Stimulated activated CD8-positive, alpha-beta memory T cell treated with anti-CD3 and anti-CD28 coated beads, Interleukin-12 subunit alpha, Interleukin-12 subunit beta, amount 100 ng/mL, for 4 hours (primary cell): ENCODE measurements at regions not wholly inside any gene's neighbourhood (a gene's known extent, or its start where the extent isn't known, plus 50 kb on each side); places are given as distances from the start of the nearest gene placed in this dataset.
"Not testable (repeated sequence)": the region's sequence is repeated elsewhere in the genome, so short reads cannot be mapped to it uniquely, and the experiment has no call there.

Experiments used
- DNase-seq: peaks from one replicate; pipeline ENCODE4 v3.0.0-alpha.2; 2020; ENCODE audit warnings: low read depth

- no peak for DNase-seq
Measured at GRCh38 chr3:194884649-194885315, 199.1 kb downstream of the FAM43A start.

GRCh38 chr3:194885766-194886165, 200.1 kb downstream of the FAM43A start:
- no peak for DNase-seq

DNA sequence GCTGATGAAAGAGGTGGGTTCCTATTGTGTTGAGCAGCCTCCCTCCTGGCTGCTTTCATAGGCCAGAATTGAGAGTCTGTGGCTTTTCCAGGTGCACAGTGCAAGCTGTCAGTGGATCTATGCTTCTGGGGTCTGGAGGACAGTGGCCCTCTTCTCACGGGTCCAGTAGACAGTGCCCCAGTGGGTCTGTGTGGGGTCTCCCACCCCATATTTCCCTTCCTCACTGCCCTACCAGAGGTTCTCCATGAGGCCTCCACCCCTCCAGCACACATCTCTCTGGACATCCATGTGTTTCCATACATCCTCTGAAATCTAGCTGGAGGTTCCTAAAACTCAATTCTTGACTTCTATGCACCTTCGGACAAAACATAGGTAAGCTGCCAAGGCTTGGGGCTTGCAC, 201.2 kb downstream of the FAM43A start:
- DNase-seq = no peak

DNA sequence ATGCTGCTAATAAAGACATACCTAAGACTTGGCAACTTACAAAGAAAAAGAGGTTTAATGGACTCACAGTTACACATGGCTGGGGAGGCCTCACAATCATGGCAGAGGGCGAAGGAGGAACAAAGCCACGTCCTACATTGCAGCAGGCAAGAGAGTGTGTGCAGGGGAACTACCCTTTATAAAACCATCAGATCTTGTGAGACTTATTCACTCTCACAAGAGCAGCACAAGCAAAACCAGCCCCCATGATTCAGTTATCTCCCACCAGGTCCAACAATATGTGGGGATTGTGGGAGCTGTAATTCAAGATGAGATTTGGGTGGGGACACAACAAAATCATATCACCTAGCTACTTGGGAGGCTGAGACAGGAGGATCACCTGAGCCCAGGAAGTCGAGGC, 202.4 kb downstream of the FAM43A start:
- DNase-seq = not testable (repeated sequence)

GRCh38 chr3:194888916-194889315, 203.2 kb downstream of the FAM43A start:
- no peak for DNase-seq

DNA sequence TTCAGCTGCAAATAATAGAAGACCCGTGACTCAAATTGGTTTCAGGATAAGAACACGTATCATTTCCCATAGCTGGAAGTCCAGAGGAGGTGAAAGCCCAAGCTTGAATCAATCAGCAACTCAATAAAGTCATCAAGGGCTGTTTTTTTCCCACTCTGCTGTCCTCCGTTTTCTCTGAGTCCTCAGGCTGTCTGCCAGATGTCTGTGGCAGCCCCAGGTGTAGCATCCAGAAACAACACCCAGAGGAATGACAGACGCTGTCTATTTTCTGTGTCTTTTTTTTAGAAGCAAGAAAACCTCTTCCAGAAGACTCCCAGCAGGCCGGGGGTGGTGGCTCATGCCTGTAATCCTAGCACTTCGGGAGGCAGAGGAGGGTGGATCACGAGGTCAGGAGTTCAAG, 204.4 kb downstream of the FAM43A start:
- DNase-seq = no peak

- no peak for DNase-seq
Measured at GRCh38 chr3:194893121-194893987, 207.7 kb downstream of the FAM43A start.

GRCh38 chr3:194894538-194894937, 208.9 kb downstream of the FAM43A start:
- no peak for DNase-seq

GRCh38 chr3:194900854-194901522, 215.3 kb downstream of the FAM43A start:
- DNase-seq = no peak

DNA sequence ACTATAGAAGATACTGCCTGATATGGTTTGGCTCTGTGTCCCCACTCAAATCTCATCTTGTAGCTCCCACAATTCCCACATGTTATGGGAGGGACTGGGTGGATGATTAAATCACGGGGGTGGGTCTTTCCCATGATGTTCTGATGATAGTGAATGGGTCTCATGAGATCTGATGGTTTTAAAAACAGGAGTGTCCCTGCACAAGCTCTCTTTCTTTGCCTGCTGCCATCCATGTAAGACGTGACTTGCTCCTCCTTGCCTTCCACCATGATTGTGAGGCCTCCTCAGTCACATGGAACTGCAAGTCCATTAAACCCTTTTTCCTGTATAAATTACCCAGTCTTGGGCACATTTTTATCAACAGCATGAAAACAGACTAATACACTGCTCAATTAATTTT, 217.8 kb downstream of the FAM43A start:
- DNase-seq = not testable (repeated sequence)

GRCh38 chr3:194904999-194905398, 219.3 kb downstream of the FAM43A start:
- not testable (repeated sequence) for DNase-seq

DNA sequence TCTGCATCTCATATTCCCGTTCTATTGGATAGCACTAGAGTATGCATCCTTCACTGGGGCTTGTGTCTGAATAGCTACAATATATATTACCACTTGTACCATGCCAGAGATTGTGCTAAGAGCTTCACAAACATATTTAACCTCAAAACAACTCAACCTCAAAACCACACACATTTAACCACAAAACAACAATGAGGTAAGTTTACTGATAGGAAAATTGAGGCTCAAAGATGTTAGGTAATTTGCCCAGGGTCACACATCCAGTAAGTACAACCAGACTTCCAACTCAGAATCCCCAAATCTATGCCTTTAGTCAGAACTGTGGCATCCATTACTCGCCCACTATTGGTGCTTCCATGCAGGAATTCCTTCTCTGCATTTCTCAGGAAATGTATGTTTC, 220.0 kb downstream of the FAM43A start:
- no peak for DNase-seq

DNA sequence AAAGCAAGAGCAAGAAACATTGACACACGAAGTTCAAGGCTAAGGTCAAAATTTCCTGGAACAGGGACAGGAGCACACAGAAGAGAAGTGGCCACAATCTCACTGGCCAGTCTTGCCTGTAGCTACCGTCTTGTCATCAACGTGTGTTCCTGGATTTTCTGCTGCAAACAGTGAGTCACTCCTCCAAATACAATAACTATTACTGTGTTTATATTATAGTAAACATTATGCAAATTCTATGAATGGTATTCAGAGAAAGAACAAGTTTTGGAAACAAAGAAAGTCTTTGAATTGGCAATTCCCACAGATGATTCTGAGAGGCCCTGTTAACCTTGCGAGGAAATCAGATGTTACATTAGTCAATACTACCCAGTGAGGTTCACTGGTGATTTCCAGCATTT, 220.5 kb downstream of the FAM43A start:
- no peak for DNase-seq

- DNase-seq = no peak
Measured at GRCh38 chr3:194906970-194907629, 221.4 kb downstream of the FAM43A start.

- no peak for DNase-seq
Measured at GRCh38 chr3:194907811-194908210, 222.1 kb downstream of the FAM43A start.

DNA sequence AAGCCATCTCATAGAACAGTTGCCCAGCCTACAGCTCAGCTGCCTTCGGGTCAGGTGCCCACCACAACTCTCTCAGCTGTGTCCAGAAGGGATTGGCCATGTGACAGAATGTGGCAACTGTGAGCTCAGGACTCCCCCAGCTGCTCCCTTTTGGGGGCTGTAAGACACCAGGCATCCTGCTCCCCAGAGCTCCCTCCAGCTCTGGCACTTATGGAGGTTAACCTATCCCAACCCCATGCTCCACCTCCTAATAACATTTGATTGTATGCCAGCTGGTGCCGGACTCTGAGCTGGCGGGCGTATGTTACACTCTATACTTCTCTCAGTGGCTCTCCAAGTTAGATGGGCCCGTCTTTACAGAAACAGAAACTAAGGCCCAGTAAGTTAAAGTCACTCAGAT, 222.8 kb downstream of the FAM43A start:
- no peak for DNase-seq

DNA sequence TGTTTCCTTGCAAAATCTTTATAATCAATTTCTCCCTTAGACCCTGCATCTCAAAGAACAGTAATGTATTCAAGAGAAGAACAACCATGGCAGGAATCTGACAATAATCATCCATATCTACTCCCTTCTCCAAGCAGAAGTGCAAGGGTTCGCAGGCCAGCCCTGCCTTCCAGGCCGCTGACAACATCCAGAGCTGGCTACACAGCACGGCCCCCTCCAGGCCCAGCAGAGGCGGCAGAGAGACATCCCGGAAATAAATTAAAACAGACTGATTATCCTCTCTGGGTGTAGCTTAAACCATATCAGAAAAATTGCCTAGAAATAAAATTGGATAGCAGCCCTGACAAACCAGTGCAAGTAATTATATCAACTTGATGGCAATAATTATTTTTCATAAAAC, 223.3 kb downstream of the FAM43A start:
- DNase-seq = no peak

GRCh38 chr3:194910414-194910984, 224.8 kb downstream of the FAM43A start:
- no peak for DNase-seq

GRCh38 chr3:194913316-194913715, 227.6 kb downstream of the FAM43A start:
- DNase-seq = no peak

DNA sequence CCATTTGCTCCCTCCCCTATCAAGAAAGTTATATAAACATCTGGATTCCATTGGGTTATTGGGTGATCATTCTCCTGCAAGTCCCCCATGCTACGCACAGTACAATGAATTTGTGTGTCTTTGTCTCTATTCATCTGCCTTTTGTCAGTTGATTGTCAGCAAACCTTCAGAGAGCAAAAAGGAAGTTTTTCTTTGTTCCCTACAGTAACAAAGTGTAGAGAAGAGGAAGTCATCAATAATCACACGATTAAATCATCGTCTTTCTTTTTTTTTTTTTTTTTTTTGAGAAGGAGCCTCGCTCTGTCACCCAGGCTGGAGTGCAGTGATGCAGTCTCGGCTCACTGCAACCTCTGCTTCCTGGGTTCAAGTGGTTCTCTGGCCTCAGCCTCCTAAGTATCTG, 239.2 kb downstream of the FAM43A start:
- not testable (repeated sequence) for DNase-seq

DNA sequence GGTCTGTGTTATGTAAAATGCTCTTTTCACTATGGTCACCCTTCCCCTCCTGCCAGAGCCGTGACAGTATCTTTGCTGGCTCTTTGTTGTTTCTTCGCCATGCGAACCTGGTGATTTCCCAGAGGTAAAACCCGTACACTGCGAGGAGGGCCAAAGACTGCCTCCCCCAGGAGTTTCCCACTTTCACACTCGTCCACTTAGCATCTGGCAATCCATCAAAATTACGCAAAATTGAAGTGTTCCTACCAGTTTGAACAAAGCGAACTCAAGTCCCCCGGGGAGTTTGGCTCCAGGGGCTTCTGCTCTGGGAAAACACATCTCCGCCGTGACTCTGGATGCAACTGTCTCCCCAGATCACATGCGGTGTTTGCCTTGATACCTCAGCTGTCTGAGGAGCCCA, 239.9 kb downstream of the FAM43A start:
- no peak for DNase-seq

DNA sequence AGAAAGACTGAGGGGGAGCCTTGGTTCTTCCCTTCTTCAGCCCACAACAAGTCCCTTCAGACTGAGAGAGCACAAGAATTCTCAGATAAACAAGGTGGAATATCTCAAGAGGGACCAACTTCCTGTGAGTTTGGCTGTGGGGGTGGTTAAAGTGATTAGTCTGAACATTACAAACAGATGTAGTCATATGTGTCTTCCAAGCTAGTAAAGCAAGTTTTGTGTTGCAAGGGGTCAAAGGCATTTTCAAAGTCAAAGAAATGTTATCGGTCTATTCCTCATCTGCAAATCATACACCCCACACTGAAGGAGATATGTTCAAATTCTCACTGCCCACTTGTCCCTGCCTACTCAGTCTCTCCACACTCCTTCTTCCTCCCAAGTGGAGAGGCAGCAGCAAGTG, 242.5 kb downstream of the FAM43A start:
- DNase-seq = no peak
